ENCODE measurements at regions not wholly inside any gene's neighbourhood (a gene's known extent, or its start where the extent isn't known, plus 50 kb on each side); places are given as distances from the start of the nearest gene placed in this dataset.

DNA sequence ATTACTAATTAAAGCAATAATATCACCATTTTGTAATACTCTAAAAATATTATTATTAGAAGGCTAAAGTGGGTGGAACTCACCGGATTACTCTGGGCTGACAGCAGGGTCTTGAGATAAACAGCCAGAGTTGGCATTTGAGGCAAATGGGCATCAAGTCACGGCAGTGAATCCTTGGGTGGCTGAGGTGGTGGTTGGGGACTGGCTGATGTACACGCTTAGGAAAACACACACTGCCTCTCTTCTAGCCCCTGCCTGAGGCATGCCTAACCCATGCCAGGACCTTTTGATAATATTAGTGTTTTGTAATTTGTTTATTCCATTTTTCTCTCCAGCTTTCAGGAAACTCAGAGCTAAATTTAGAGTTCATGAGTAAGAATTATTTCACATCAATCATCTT is 76.8 kb downstream of the ACKR3 start:
- TF ChIP-seq, protein P1, sequence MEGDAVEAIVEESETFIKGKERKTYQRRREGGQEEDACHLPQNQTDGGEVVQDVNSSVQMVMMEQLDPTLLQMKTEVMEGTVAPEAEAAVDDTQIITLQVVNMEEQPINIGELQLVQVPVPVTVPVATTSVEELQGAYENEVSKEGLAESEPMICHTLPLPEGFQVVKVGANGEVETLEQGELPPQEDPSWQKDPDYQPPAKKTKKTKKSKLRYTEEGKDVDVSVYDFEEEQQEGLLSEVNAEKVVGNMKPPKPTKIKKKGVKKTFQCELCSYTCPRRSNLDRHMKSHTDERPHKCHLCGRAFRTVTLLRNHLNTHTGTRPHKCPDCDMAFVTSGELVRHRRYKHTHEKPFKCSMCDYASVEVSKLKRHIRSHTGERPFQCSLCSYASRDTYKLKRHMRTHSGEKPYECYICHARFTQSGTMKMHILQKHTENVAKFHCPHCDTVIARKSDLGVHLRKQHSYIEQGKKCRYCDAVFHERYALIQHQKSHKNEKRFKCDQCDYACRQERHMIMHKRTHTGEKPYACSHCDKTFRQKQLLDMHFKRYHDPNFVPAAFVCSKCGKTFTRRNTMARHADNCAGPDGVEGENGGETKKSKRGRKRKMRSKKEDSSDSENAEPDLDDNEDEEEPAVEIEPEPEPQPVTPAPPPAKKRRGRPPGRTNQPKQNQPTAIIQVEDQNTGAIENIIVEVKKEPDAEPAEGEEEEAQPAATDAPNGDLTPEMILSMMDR (IDR thresholded peaks at IDR 0.05) = no peak
- TF ChIP-seq POLR2A (IDR thresholded peaks at IDR 0.05) = no peak
